Loucy (cell line): ENCODE measurements at regions not wholly inside any gene's neighbourhood (a gene's known extent, or its start where the extent isn't known, plus 50 kb on each side); places are given as distances from the start of the nearest gene placed in this dataset.

Experiments
- H2AFZ ChIP-seq: fragments of 200-600 bp; sonication (generic); 2 replicates; pipeline ENCODE4 v1.6.0; 2016; ENCODE audit warnings: antibody characterized with exemption, mild to moderate bottlenecking, low read length, moderate library complexity
- H3F3A ChIP-seq: fragments of 200-600 bp; 2 replicates; pipeline ENCODE4 v1.6.0; 2016; ENCODE audit warnings: antibody characterized with exemption, low read depth, mild to moderate bottlenecking
- H3K27me3 ChIP-seq: fragments of 200-600 bp; sonication (generic); 2 replicates; pipeline ENCODE4 v1.6.1; 2014; ENCODE audit warnings: low read length, mild to moderate bottlenecking; ENCODE audit not compliant: insufficient read depth, poor library complexity, severe bottlenecking
- H3K36me3 ChIP-seq: fragments of 200-600 bp; sonication (generic); 2 replicates; pipeline ENCODE4 v1.6.1; 2016; ENCODE audit warnings: low read length; ENCODE audit not compliant: insufficient read depth
- H3K4me1 ChIP-seq: fragments of 200-600 bp; sonication (generic); 2 replicates; pipeline ENCODE4 v1.5.1; 2014; ENCODE audit warnings: low read length, mild to moderate bottlenecking; ENCODE audit not compliant: insufficient read depth, poor library complexity, severe bottlenecking
- H3K4me2 ChIP-seq: fragments of 200-600 bp; sonication (generic); 2 replicates; pipeline ENCODE4 v1.6.0; 2014; ENCODE audit warnings: antibody characterized with exemption, low read length, low read depth, mild to moderate bottlenecking; ENCODE audit not compliant: poor library complexity, severe bottlenecking
- H3K4me3 ChIP-seq: fragments of 200-600 bp; sonication (generic); 2 replicates; pipeline ENCODE4 v1.5.1; 2014; ENCODE audit warnings: low read length, mild to moderate bottlenecking, mixed read lengths; ENCODE audit not compliant: poor library complexity, severe bottlenecking
- H3K79me2 ChIP-seq: fragments of 200-600 bp; sonication (generic); 2 replicates; pipeline ENCODE4 v1.6.1; 2014; ENCODE audit warnings: low read length; ENCODE audit not compliant: insufficient read depth
- H3K9ac ChIP-seq: fragments of 200-600 bp; sonication (generic); 2 replicates; pipeline ENCODE4 v1.6.0; 2014; ENCODE audit warnings: mild to moderate bottlenecking, low read depth, low read length, moderate library complexity; ENCODE audit not compliant: poor library complexity, severe bottlenecking
- H3K9me2 ChIP-seq: fragments of 200-600 bp; sonication (generic); replicated peaks from 2 replicates; pipeline ENCODE4 v1.6.1; 2016; ENCODE audit warnings: low read depth, low read length, mixed read lengths
- H3K9me3 ChIP-seq: fragments of 200-600 bp; sonication (generic); 2 replicates; pipeline ENCODE4 v1.6.1; 2014; ENCODE audit warnings: mild to moderate bottlenecking, antibody characterized with exemption, low read length, low read depth; ENCODE audit not compliant: insufficient read depth
- H4K20me1 ChIP-seq: fragments of 200-600 bp; sonication (generic); 2 replicates; pipeline ENCODE4 v1.6.0; 2014; ENCODE audit warnings: antibody characterized with exemption, low read length, mild to moderate bottlenecking; ENCODE audit not compliant: insufficient read depth, poor library complexity, severe bottlenecking
- CTCF ChIP-seq: fragments of 200-600 bp; sonication (generic); conservative IDR thresholded peaks from 2 replicates; pipeline ENCODE4 v1.5.1; 2014; ENCODE audit warnings: mild to moderate bottlenecking, antibody characterized with exemption, low read length
- EZH2phosphoT487 ChIP-seq: fragments of 200-600 bp; IDR thresholded peaks from 2 replicates; pipeline ENCODE4 v1.6.1; 2018; ENCODE audit warnings: antibody characterized with exemption, mild to moderate bottlenecking, moderate library complexity, borderline replicate concordance

GRCh38 chr11:130529366-130529765 lies 80.9 kb downstream of the ADAMTS15 start:
- Histone ChIP-seq H3K36me3 (no peaks in the 10 kb centered on the region), H2AFZ (no peak overlapping the region), H3K27me3 (no peaks in the 10 kb centered on the region), H3K79me2 (no peaks in the 10 kb centered on the region), H3K9me3 (no peaks in the 10 kb centered on the region), H3K9ac (no peak overlapping the region), H3K4me3 (no peak overlapping the region), H3K4me2 (no peak overlapping the region), H3F3A (no peaks in the 10 kb centered on the region), H3K9me2 (no peaks in the 10 kb centered on the region), H4K20me1 (no peaks in the 10 kb centered on the region), H3K4me1 (no peaks in the 10 kb centered on the region)
- no peak for TF ChIP-seq EZH2phosphoT487
- no peak for TF ChIP-seq CTCF

GRCh38 chr11:130531061-130531460 lies 82.6 kb downstream of the ADAMTS15 start:
- Histone ChIP-seq H4K20me1 (no peaks in the 10 kb centered on the region), H3F3A (no peaks in the 10 kb centered on the region), H3K36me3 (no peaks in the 10 kb centered on the region), H3K9me3 (no peaks in the 10 kb centered on the region), H2AFZ (no peak overlapping the region), H3K4me1 (no peaks in the 10 kb centered on the region), H3K79me2 (no peaks in the 10 kb centered on the region), H3K4me2 (no peak overlapping the region), H3K27me3 (no peaks in the 10 kb centered on the region), H3K4me3 (no peak overlapping the region), H3K9ac (no peak overlapping the region), H3K9me2 (no peaks in the 10 kb centered on the region)
- TF ChIP-seq CTCF (no peak), EZH2phosphoT487 (no peak)

GRCh38 chr11:130533113-130533798 lies 84.8 kb downstream of the ADAMTS15 start:
- Histone ChIP-seq H3K36me3 (no peaks in the 10 kb centered on the region), H3K9ac (no peak overlapping the region), H3F3A (no peaks in the 10 kb centered on the region), H3K4me2 (no peak overlapping the region), H3K9me2 (no peaks in the 10 kb centered on the region), H3K27me3 (no peaks in the 10 kb centered on the region), H4K20me1 (no peaks in the 10 kb centered on the region), H3K4me3 (no peak overlapping the region), H3K4me1 (no peaks in the 10 kb centered on the region), H2AFZ (no peak overlapping the region), H3K9me3 (no peaks in the 10 kb centered on the region), H3K79me2 (no peaks in the 10 kb centered on the region)
- TF ChIP-seq EZH2phosphoT487 (no peak), CTCF (no peak)
